Psoas muscle (tissue), 7 donors: ENCODE measurements at regions not wholly inside any gene's neighbourhood (a gene's known extent, or its start where the extent isn't known, plus 50 kb on each side); places are given as distances from the start of the nearest gene placed in this dataset.

Source experiments
- ATAC-seq, 4 donors: fragments of 200-7000 bp; cut with Tn5 transposase; one replicate each; pipeline ENCODE4 v1.9.1; 2020; ENCODE audit warnings: moderate library complexity in 3 of 4, mild to moderate bottlenecking in 2 of 4
- DNase-seq, 2 donors: peaks; one replicate each; pipeline ENCODE4 v3.0.0-alpha.2; 2020
- H3K27ac ChIP-seq: fragments of 200-600 bp; one replicate; pipeline ENCODE4 v1.8.0; 2022
- H3K27me3 ChIP-seq, 3 donors: fragments of 200-600 bp in 1 of 3; one replicate each; pipeline versions ENCODE4 v1.6.1 to v1.8.0; 2013 to 2022; ENCODE audit warnings: low read length in 2 of 3, mild to moderate bottlenecking in 2 of 3, moderate library complexity in 1 of 3; ENCODE audit not compliant: insufficient read depth in 3 of 3
- H3K36me3 ChIP-seq, 2 donors: fragments of 200-600 bp in 1 of 2; one replicate each; pipeline versions ENCODE4 v1.6.1 to v1.8.0; 2013 to 2022; ENCODE audit warnings: low read depth in 1 of 2, mild to moderate bottlenecking in 1 of 2, moderate library complexity in 1 of 2; ENCODE audit not compliant: insufficient read depth in 1 of 2
- H3K4me1 ChIP-seq: fragments of 200-600 bp; one replicate; pipeline ENCODE4 v1.8.0; 2022
- H3K4me3 ChIP-seq: fragments of 200-600 bp; one replicate; pipeline ENCODE4 v1.8.0; 2022; ENCODE audit warnings: mild to moderate bottlenecking
- H3K9me3 ChIP-seq: fragments of 200-600 bp; one replicate; pipeline ENCODE4 v1.8.0; 2022
- WGBS, 3 donors: extraction: QIAGEN DNeasy Blood & Tissue Kit; methylation state at CpG; one replicate each; pipeline versions ENCODE4 v1.1.6 to v1.1.7; 2013; 5-methylcytosine and 5-hydroxymethylcytosine counted together
- intact Hi-C, 2 donors: fragments of 100-400 bp; cut with DNase I; formaldehyde crosslinking; loops; one replicate each; pipeline versions ENCODE4 v1.11.0 to v1.14.2; 2022
- TF ChIP-seq, protein P1 (sequence below): fragments of 200-600 bp; IDR thresholded peaks from one replicate; pipeline ENCODE4 v1.8.0; 2022; ENCODE audit warnings: antibody characterized with exemption
- donor health status: healthy with polysubstance abuse.
- donor health status: DM: no; HTN: no; CAD: no; lungs with moderate emphysema.
- donor health status: Bipolar disorder and iron deficiency.
- donor health status: healthy.
- donor health status: DM: yes; HTN: yes; CAD: no.
- donor health status: DM: no; HTN: no; CAD: no.
- donor health status: DM: yes; HTN: yes; CAD: no.

DNA sequence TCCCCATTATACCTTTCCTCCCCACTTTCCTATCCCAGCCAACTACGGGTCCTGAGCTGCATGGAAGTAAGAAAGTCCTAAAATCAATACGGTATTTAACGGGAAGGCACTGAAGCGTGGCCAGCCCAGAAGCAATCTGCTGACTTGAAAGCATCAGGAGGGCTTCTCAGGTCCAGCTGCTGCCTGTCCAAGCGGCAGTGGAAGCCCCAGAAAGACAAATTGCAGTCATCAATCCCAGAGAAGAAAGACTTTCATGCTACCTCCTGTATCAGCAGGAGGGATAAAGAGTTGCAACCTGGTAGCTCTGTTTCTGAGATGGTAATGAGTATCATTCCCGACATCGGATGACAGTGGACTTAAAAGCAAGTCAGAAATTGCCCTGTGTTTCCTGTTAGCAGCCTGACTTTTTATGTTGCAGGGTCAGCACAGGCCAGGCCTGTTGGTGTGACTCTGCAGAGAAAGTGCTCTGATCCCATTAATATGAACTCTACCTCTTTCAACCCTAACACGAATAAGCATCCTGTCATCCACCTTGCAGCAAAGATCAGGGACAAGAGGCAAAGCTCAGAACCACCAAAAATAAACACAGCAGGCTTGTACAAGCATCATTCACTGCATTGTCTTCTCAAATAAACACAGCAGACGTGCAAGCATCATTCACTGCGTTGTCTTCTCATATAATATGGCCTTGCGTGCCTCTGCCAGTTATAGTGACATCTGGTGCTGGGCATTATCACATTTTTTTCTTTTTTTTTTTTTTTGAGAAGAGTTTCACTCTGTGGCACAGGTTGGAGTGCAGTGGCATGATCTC is 358.6 kb upstream of the CDH11 start:
- TF ChIP-seq, protein P1, sequence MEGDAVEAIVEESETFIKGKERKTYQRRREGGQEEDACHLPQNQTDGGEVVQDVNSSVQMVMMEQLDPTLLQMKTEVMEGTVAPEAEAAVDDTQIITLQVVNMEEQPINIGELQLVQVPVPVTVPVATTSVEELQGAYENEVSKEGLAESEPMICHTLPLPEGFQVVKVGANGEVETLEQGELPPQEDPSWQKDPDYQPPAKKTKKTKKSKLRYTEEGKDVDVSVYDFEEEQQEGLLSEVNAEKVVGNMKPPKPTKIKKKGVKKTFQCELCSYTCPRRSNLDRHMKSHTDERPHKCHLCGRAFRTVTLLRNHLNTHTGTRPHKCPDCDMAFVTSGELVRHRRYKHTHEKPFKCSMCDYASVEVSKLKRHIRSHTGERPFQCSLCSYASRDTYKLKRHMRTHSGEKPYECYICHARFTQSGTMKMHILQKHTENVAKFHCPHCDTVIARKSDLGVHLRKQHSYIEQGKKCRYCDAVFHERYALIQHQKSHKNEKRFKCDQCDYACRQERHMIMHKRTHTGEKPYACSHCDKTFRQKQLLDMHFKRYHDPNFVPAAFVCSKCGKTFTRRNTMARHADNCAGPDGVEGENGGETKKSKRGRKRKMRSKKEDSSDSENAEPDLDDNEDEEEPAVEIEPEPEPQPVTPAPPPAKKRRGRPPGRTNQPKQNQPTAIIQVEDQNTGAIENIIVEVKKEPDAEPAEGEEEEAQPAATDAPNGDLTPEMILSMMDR: no peak
- Histone ChIP-seq H3K4me1 (no peaks in the 10 kb centered on the region), H3K27me3 (peaks cover 0 to 3% (median 0%) of the 10 kb centered on the region in 3 donors), H3K27ac (no peak overlapping the region), H3K4me3 (no peak overlapping the region), H3K36me3 (no peaks in the 10 kb centered on the region), H3K9me3 (no peaks in the 10 kb centered on the region)
- 45 to 49% (median 47%) methylated on average over 11 of the region's 11 CpGs for whole genome bisulfite sequencing, 3 donors
- intact Hi-C loops: no loop called here
- DNase-seq: no peak
- ATAC-seq: no peak

DNA sequence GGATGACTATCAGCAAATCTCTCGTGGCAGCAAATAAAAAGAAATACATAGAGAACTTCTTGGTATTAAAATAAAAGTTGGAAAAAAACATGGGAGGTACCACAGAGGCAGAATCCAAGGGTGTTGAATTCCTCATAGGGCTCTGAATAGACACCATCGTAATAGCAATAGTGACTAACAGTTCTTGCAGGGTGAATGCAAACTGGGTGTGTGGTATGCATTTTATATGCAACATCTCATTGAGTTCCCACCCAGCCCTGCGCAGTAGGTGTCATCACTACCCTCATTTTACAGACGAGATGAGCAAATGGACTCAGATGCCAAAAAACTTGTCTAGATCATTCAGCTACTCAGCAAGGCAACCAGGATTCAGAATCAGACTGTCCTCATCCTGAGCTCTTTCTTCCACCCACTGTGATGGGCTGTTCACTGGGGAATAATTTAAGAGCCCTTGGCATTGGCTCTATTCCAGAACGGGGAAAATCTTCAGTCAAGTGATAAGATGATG is 354.6 kb upstream of the CDH11 start:
- peaks cover 0 to 3% (median 0%) of the 10 kb centered on the region in 3 donors for H3K27me3 ChIP-seq
- TF ChIP-seq, protein P1: no peak
- WGBS, 3 donors: 62% methylated on average over 5 of the region's 5 CpGs
- H3K4me1 ChIP-seq: no peaks in the 10 kb centered on the region
- DNase-seq (no peak), ATAC-seq (no peak)
- intact Hi-C loops: no loop called here
- no peak overlapping the region for H3K4me3 ChIP-seq
- no peak overlapping the region for H3K27ac ChIP-seq
- no peaks in the 10 kb centered on the region for H3K36me3 ChIP-seq
- H3K9me3 ChIP-seq: no peaks in the 10 kb centered on the region

DNA sequence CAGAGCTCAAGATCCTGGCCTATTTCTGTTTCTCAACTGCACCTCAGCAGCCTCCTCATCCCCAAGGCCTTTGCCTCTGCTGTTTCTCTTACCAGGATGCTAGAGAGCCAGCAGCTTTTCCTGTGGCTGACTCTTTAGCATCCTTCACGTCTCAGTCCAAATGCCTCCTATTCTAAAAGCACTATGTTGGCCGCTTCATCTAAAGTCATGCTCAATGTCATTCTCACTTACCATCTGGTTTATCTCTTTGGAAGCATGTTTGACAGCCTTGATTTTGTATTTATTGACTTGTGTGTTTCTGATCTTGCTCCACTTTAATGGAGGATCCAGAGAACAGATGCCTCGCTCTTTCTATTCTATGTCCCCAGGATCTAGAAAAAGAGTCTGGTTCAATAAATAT is 351.8 kb upstream of the CDH11 start:
- Histone ChIP-seq H3K27me3 (peaks cover 0 to 3% (median 0%) of the 10 kb centered on the region in 3 donors), H3K9me3 (no peaks in the 10 kb centered on the region), H3K36me3 (no peaks in the 10 kb centered on the region), H3K4me1 (no peaks in the 10 kb centered on the region), H3K27ac (no peak overlapping the region), H3K4me3 (no peak overlapping the region)
- no peak for DNase-seq
- no peak for ATAC-seq
- TF ChIP-seq, protein P1: no peak
- 86 to 89% (median 88%) methylated on average over 3 of the region's 3 CpGs for WGBS, 3 donors
- intact Hi-C loops: no loop called here

DNA sequence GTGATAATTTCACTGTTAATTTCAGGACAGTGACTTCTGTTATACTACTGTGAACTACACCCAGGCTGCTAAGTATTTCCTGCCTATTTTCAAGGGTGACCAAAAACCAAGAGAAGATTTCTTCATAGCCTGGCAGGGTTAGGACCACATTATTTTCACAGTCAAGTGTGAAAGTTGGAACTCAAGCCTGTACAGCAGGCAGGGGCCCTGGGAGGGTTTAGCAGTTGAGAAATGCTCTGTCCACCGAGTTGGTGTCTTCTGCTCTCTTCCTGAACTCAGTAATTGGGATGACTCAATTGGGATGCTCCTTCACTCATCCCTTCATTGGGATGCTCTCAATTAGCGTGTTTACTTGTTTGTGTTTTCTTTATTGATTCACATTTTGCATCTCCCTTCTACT is 347.3 kb upstream of the CDH11 start:
- 62 to 72% (median 70%) methylated on average over 2 of the region's 2 CpGs for WGBS, 3 donors
- intact Hi-C loops: no loop called here

More for the DNA sequence above, 347.3 kb upstream of the CDH11 start:
- ATAC-seq: no peak
- H3K36me3 ChIP-seq: no peaks in the 10 kb centered on the region
- H3K9me3 ChIP-seq: no peaks in the 10 kb centered on the region
- H3K27me3 ChIP-seq: no peaks in the 10 kb centered on the region
- TF ChIP-seq, protein P1: no peak
- no peak for DNase-seq
- no peaks in the 10 kb centered on the region for H3K4me1 ChIP-seq
- no peak overlapping the region for H3K4me3 ChIP-seq
- no peak overlapping the region for H3K27ac ChIP-seq
